ENCODE measurements at regions not wholly inside any gene's neighbourhood (a gene's known extent, or its start where the extent isn't known, plus 50 kb on each side); places are given as distances from the start of the nearest gene placed in this dataset.

GRCh38 chr7:108627476-108628051 lies 57.9 kb downstream of the DNAJB9 start:
- TF ChIP-seq GABPA (IDR thresholded peaks at IDR 0.05; ENCODE audit: low read depth) (no peak), POLR2AphosphoS5 (IDR thresholded peaks at IDR 0.05; ENCODE audit: low read depth) (no peak), CTCF (IDR thresholded peaks at IDR 0.05; ENCODE audit: insufficient read depth, low read length) (no peak), REST (IDR thresholded peaks at IDR 0.05; ENCODE audit: insufficient replicate concordance, low read depth) (no peak), SPI1 (IDR thresholded peaks at IDR 0.05; ENCODE audit: borderline replicate concordance, low read depth) (no peak)
- Histone ChIP-seq H3K27ac (replicated peaks) (no peak overlapping the region), H3K27me3 (ENCODE audit: insufficient read depth, poor library complexity, severe bottlenecking) (peaks cover 8% of the 10 kb centered on the region), H3K4me3 (replicated peaks; ENCODE audit: insufficient read depth, low read length) (no peak overlapping the region)
- no peak for DNase-seq (ENCODE audit: low read depth in 1 of 2, low spot score in 1 of 2)

- H3K4me3 ChIP-seq (replicated peaks; ENCODE audit: insufficient read depth, low read length): no peak overlapping the region
Observed at GRCh38 chr7:108628678-108629077, 59.0 kb downstream of the DNAJB9 start.

More at GRCh38 chr7:108628678-108629077, 59.0 kb downstream of the DNAJB9 start:
- no peak overlapping the region for H3K27ac ChIP-seq (replicated peaks)
- H3K27me3 ChIP-seq (ENCODE audit: insufficient read depth, poor library complexity, severe bottlenecking): peaks cover 8% of the 10 kb centered on the region
- TF ChIP-seq REST (IDR thresholded peaks at IDR 0.05; ENCODE audit: insufficient replicate concordance, low read depth) (no peak), SPI1 (IDR thresholded peaks at IDR 0.05; ENCODE audit: borderline replicate concordance, low read depth) (no peak), POLR2AphosphoS5 (IDR thresholded peaks at IDR 0.05; ENCODE audit: low read depth) (no peak), GABPA (IDR thresholded peaks at IDR 0.05; ENCODE audit: low read depth) (no peak), CTCF (IDR thresholded peaks at IDR 0.05; ENCODE audit: insufficient read depth, low read length) (no peak)
- no peak for DNase-seq (ENCODE audit: low read depth in 1 of 2, low spot score in 1 of 2)

Data from HL-60 (cell line).